Cardiac fibroblast (primary cell): ENCODE measurements at regions not wholly inside any gene's neighbourhood (a gene's known extent, or its start where the extent isn't known, plus 50 kb on each side); places are given as distances from the start of the nearest gene placed in this dataset.

Experiments
- DNase-seq, 2 donors: peaks; one replicate each; pipeline versions ENCODE4 v3.0.0 to v3.0.0-alpha.2; 2010; ENCODE audit warnings: low read depth in 2 of 2
- H3K4me3 ChIP-seq, 2 donors: replicated peaks in 1 of 2; 1 replicate in 1 of 2; 2 replicates in 1 of 2; pipeline ENCODE4 v1.5.1; 2011; ENCODE audit warnings: low read depth in 2 of 2, low read length in 2 of 2, mild to moderate bottlenecking in 2 of 2, moderate library complexity in 1 of 2
- TF ChIP-seq, protein P1 (sequence below): IDR thresholded peaks from one replicate; pipeline ENCODE4 v1.5.1; 2011; ENCODE audit warnings: low read depth, mild to moderate bottlenecking, low read length, inconsistent platforms

- no peak overlapping the region for H3K4me3 ChIP-seq
- TF ChIP-seq, protein P1, sequence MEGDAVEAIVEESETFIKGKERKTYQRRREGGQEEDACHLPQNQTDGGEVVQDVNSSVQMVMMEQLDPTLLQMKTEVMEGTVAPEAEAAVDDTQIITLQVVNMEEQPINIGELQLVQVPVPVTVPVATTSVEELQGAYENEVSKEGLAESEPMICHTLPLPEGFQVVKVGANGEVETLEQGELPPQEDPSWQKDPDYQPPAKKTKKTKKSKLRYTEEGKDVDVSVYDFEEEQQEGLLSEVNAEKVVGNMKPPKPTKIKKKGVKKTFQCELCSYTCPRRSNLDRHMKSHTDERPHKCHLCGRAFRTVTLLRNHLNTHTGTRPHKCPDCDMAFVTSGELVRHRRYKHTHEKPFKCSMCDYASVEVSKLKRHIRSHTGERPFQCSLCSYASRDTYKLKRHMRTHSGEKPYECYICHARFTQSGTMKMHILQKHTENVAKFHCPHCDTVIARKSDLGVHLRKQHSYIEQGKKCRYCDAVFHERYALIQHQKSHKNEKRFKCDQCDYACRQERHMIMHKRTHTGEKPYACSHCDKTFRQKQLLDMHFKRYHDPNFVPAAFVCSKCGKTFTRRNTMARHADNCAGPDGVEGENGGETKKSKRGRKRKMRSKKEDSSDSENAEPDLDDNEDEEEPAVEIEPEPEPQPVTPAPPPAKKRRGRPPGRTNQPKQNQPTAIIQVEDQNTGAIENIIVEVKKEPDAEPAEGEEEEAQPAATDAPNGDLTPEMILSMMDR, result no peak
- no peak for DNase-seq
These were observed 250.6 kb upstream of the RAG2 start for GRCh38 chr11:36848660-36849059.

- TF ChIP-seq, protein P1, result no peak
- DNase-seq, result no peak
- no peak overlapping the region for H3K4me3 ChIP-seq
These were observed 242.3 kb upstream of the RAG2 start for GRCh38 chr11:36840378-36840777.

- DNase-seq, result no peak
- H3K4me3 ChIP-seq, result no peak overlapping the region
- TF ChIP-seq, protein P1, result no peak
These were observed 239.9 kb upstream of the RAG2 start for GRCh38 chr11:36837831-36838437.

DNA sequence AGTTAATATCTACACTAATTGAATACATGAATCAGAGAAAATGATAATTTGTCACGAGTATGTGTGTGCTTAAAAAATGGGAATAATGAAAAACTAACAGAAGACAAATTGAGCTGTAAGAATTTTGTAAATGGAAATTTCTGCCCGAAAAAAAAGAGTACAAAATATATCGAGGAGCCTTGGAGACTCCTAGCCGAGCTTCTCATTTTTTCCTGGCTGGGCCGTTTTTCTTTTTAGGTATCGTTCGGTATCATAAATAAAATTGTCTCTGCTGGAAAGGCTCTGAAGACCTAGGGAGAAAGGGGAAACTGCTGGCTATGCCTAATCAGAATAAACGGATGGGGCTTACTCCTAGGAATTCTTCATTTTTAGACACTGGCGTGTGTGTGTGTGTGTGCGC, 227.2 kb upstream of the RAG2 start:
- TF ChIP-seq, protein P1, result no peak
- no peak for DNase-seq
- H3K4me3 ChIP-seq, result no peak overlapping the region

DNA sequence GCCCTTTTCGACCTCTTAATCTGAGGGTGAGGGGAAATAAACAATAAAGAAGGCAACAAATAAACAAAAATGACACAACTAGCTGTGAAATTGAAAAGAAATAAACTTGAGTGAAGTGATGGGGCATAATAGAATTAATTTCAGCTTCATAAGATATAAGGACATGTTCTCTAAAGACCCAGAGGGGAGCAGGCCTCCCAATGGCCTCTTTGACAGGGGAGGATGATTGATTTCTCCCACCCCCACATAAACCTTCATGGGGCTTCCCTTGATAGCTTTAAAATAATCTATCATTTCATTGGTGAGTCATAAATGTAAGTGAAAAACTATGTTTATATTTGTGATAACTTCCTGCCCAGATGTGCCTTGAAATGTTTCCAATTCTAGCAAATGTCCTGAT, 226.3 kb upstream of the RAG2 start:
- DNase-seq, result no peak
- TF ChIP-seq, protein P1, result no peak
- H3K4me3 ChIP-seq, result no peak overlapping the region

DNA sequence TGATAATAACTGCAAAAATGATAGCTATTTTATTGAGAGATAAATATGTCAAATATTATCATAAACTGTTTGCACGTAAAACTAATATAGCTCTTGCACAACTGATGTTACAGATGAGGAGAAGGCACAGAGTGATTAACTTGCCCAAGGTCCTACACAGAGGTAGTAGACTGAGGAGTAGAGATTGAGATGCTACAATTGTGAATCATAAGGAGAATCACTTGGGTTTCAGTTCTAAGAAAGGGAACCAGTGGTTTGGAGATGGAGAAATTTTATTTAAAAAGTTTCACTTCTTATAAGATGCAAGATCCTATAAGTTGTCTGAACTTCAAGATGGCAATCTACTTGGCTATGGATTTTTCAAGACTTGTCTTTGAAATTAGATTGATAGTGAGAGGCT, 224.8 kb upstream of the RAG2 start:
- DNase-seq, result no peak
- no peak overlapping the region for H3K4me3 ChIP-seq

More for the DNA sequence above, 224.8 kb upstream of the RAG2 start:
- TF ChIP-seq, protein P1, result no peak
